Smooth muscle cell (in vitro differentiated cells): ENCODE measurements at regions not wholly inside any gene's neighbourhood (a gene's known extent, or its start where the extent isn't known, plus 50 kb on each side); places are given as distances from the start of the nearest gene placed in this dataset.
A peak's percentile ranks its signal among the peaks of the same experiment; 100 is the strongest.

Source experiments
- DNase-seq: peaks from one replicate; lab custom pipeline; 2025; ENCODE audit not compliant: unreplicated experiment; lab: John Stamatoyannopoulos, UW
- H2AFZ ChIP-seq: fragments of 200-600 bp; sonication (generic); 2 replicates; pipeline ENCODE4 v1.6.0; 2016; ENCODE audit warnings: antibody characterized with exemption, low read depth, mild to moderate bottlenecking
- H3F3A ChIP-seq: fragments of 200-600 bp; sonication (generic); 2 replicates; pipeline ENCODE4 v1.6.0; 2017; ENCODE audit warnings: antibody characterized with exemption, low read depth
- H3K27ac ChIP-seq: fragments of 200-600 bp; sonication (generic); 2 replicates; pipeline ENCODE4 v1.5.1; 2016; ENCODE audit warnings: low read depth, mild to moderate bottlenecking
- H3K27me3 ChIP-seq: fragments of 200-600 bp; sonication (generic); 2 replicates; pipeline ENCODE4 v1.6.1; 2016; ENCODE audit warnings: low read depth, mild to moderate bottlenecking
- H3K36me3 ChIP-seq: fragments of 200-600 bp; sonication (generic); 2 replicates; pipeline ENCODE4 v1.5.1; 2016; ENCODE audit warnings: low read depth
- H3K4me1 ChIP-seq: fragments of 200-600 bp; sonication (generic); 2 replicates; pipeline ENCODE4 v1.5.1; 2016; ENCODE audit warnings: low read depth
- H3K4me2 ChIP-seq: fragments of 200-600 bp; sonication (generic); 2 replicates; pipeline ENCODE4 v1.6.0; 2016; ENCODE audit warnings: mild to moderate bottlenecking
- H3K4me3 ChIP-seq: fragments of 200-600 bp; sonication (generic); 2 replicates; pipeline ENCODE4 v1.5.1; 2016; ENCODE audit warnings: mild to moderate bottlenecking
- H3K79me2 ChIP-seq: fragments of 200-600 bp; sonication (generic); 2 replicates; pipeline ENCODE4 v1.6.0; 2016; ENCODE audit warnings: low read depth, mild to moderate bottlenecking
- H3K9ac ChIP-seq: fragments of 200-600 bp; sonication (generic); 2 replicates; pipeline ENCODE4 v1.6.0; 2016; ENCODE audit warnings: low read depth
- H3K9me3 ChIP-seq: fragments of 200-600 bp; sonication (generic); replicated peaks from 2 replicates; pipeline ENCODE4 v1.5.1; 2016; ENCODE audit warnings: low read depth
- H4K20me1 ChIP-seq: fragments of 200-600 bp; sonication (generic); 2 replicates; pipeline ENCODE4 v1.6.0; 2016; ENCODE audit warnings: low read depth
- WGBS: methylation state at CpG from one replicate; pipeline ENCODE4 v1.1.7; 2016; ENCODE audit warnings: low lambda C conversion rate; 5-methylcytosine and 5-hydroxymethylcytosine counted together
- TF ChIP-seq, protein P1 (sequence below): fragments of 200-600 bp; sonication (generic); IDR thresholded peaks from 2 replicates; pipeline ENCODE4 v1.5.1; 2017; ENCODE audit warnings: borderline replicate concordance, mild to moderate bottlenecking, antibody characterized with exemption; ENCODE audit not compliant: insufficient read depth, poor library complexity, severe bottlenecking

DNA sequence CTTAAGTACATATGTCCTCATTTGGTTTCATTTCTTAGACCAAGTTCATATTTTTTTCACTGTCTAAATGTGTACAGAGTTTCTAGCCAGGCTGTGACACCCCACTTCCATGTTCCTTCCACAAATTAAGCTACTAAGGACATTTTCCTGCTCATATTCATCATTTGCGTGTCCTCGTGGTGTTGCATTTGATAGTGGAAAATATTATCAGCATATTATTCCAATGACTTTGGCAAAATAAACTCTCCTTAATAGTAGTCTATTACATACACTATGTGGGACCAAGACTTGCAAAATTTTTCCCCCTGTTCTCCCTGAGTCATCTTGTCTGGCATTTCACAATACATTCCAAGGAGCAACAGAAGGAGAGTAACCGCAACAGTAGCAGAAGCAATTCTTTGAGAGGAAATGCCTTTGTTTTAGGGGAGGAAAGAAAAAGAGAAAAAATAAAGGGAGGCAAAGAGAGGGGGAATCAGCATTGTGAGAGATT lies 599.2 kb downstream of the COL12A1 start:
- 17% methylated on average over 3 of the region's 3 CpGs for WGBS
- H3K9ac ChIP-seq = no peak overlapping the region

DNA sequence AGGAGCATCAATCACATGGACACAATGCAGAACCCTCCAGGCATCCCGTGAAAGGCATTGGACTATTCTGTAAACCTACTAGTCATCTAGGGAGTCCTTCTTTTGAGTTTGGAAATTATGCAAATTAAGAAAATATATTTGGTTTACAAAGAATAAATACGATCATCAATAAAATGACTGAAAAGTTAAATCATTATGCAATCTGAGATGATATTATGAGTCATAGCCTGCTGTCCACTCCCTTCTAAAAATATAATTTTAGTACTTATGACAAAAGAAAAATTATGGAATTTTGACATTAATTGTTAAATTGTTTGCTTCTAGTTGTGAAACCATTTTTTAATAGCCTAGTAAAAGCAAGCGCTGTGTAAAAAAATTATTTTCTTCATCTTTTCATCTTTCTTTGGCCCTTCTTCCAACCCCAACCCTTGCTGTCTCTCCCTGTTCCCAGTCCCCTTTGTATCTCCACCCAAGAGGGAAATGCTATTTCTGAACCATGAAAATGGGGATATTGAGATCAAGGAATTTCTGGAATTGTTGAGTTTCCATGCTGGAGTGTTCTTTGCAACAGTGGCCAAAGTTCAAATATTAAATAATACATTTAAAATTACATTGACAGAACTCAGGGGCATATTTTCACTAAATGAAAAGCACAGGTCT lies 599.8 kb downstream of the COL12A1 start:
- no peaks in the 10 kb centered on the region for H3K9me3 ChIP-seq
- H3K9ac ChIP-seq = no peak overlapping the region
- no peak for DNase-seq
- no peaks in the 10 kb centered on the region for H3K36me3 ChIP-seq
- H3K4me1 ChIP-seq = peaks cover 11% of the 10 kb centered on the region
- H3K27me3 ChIP-seq = no peaks in the 10 kb centered on the region
- no peak overlapping the region for H3K4me3 ChIP-seq
- no peaks in the 10 kb centered on the region for H3F3A ChIP-seq
- no peak overlapping the region for H2AFZ ChIP-seq
- H3K79me2 ChIP-seq = no peaks in the 10 kb centered on the region
- H3K27ac ChIP-seq = peak overlapping the region; percentile 68
- peak overlapping the region; percentile 42 for H3K4me2 ChIP-seq
- H4K20me1 ChIP-seq = no peaks in the 10 kb centered on the region
- TF ChIP-seq, protein P1, sequence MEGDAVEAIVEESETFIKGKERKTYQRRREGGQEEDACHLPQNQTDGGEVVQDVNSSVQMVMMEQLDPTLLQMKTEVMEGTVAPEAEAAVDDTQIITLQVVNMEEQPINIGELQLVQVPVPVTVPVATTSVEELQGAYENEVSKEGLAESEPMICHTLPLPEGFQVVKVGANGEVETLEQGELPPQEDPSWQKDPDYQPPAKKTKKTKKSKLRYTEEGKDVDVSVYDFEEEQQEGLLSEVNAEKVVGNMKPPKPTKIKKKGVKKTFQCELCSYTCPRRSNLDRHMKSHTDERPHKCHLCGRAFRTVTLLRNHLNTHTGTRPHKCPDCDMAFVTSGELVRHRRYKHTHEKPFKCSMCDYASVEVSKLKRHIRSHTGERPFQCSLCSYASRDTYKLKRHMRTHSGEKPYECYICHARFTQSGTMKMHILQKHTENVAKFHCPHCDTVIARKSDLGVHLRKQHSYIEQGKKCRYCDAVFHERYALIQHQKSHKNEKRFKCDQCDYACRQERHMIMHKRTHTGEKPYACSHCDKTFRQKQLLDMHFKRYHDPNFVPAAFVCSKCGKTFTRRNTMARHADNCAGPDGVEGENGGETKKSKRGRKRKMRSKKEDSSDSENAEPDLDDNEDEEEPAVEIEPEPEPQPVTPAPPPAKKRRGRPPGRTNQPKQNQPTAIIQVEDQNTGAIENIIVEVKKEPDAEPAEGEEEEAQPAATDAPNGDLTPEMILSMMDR = no peak
- 89% methylated on average over 3 of the region's 3 CpGs for WGBS

More for the DNA sequence above, 599.2 kb downstream of the COL12A1 start:
- no peaks in the 10 kb centered on the region for H3K9me3 ChIP-seq
- peak overlapping the region; percentile 42 for H3K4me2 ChIP-seq
- peaks cover 11% of the 10 kb centered on the region for H3K4me1 ChIP-seq
- no peak overlapping the region for H2AFZ ChIP-seq
- no peak for DNase-seq
- H3K36me3 ChIP-seq = no peaks in the 10 kb centered on the region
- TF ChIP-seq, protein P1 = no peak
- no peaks in the 10 kb centered on the region for H3F3A ChIP-seq
- H3K27ac ChIP-seq = peak overlapping the region; percentile 68
- H3K79me2 ChIP-seq = no peaks in the 10 kb centered on the region
- H4K20me1 ChIP-seq = no peaks in the 10 kb centered on the region
- H3K27me3 ChIP-seq = no peaks in the 10 kb centered on the region
- no peak overlapping the region for H3K4me3 ChIP-seq

GRCh38 chr6:74604279-74604678 lies 601.6 kb downstream of the COL12A1 start:
- no peak overlapping the region for H3K27ac ChIP-seq
- H2AFZ ChIP-seq = no peak overlapping the region

More at GRCh38 chr6:74604279-74604678, 601.6 kb downstream of the COL12A1 start:
- no peak overlapping the region for H3K4me3 ChIP-seq
- H3K79me2 ChIP-seq = no peaks in the 10 kb centered on the region
- peaks cover 11% of the 10 kb centered on the region for H3K4me1 ChIP-seq
- no peaks in the 10 kb centered on the region for H4K20me1 ChIP-seq
- TF ChIP-seq, protein P1 = no peak
- no peak overlapping the region for H3K4me2 ChIP-seq
- H3K36me3 ChIP-seq = no peaks in the 10 kb centered on the region
- H3K27me3 ChIP-seq = no peaks in the 10 kb centered on the region
- 66% methylated on average over 3 of the region's 3 CpGs for WGBS
- H3K9me3 ChIP-seq = no peaks in the 10 kb centered on the region
- H3K9ac ChIP-seq = no peak overlapping the region
- H3F3A ChIP-seq = no peaks in the 10 kb centered on the region
- no peak for DNase-seq
